ENCODE measurements at regions not wholly inside any gene's neighbourhood (a gene's known extent, or its start where the extent isn't known, plus 50 kb on each side); places are given as distances from the start of the nearest gene placed in this dataset.
A peak's percentile ranks its signal among the peaks of the same experiment; 100 is the strongest.

DNA sequence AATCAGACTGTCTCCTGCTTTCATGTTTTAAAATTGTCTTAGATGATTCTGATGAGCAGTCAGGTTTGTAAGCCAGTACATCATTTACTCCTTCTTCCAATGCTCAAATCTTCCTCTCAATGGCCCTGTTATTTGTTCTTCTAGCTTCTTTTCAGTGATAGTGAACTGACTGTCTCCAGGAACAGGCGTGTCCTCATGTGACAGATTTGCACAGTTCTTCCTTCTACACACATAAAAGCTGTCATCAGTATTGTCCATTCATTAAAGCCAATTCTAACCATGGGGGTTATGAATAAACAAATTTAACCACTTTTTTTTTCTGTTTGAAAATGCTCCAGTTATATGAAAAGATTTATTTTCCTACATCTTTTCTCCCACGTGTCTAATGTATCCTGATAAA, 308.7 kb upstream of the SORCS1 start:
- H3K36me3 ChIP-seq (ENCODE audit: insufficient read depth, low read length), result no peaks in the 10 kb centered on the region
- H3K27me3 ChIP-seq (ENCODE audit: insufficient read depth, low read length), result no peaks in the 10 kb centered on the region
- H3K4me1 ChIP-seq (ENCODE audit: control insufficient read depth, insufficient read depth, low read length, unreplicated experiment), result no peaks in the 10 kb centered on the region
- no peak overlapping the region for H3K4me3 ChIP-seq (ENCODE audit: low read depth, low read length)
- H3K27ac ChIP-seq (ENCODE audit: low read depth, low read length), result no peak overlapping the region
- no peaks in the 10 kb centered on the region for H3K79me2 ChIP-seq (ENCODE audit: control insufficient read depth, insufficient read depth, low read length, unreplicated experiment)
- H2AFZ ChIP-seq (ENCODE audit: low read length, unreplicated experiment), result no peak overlapping the region

DNA sequence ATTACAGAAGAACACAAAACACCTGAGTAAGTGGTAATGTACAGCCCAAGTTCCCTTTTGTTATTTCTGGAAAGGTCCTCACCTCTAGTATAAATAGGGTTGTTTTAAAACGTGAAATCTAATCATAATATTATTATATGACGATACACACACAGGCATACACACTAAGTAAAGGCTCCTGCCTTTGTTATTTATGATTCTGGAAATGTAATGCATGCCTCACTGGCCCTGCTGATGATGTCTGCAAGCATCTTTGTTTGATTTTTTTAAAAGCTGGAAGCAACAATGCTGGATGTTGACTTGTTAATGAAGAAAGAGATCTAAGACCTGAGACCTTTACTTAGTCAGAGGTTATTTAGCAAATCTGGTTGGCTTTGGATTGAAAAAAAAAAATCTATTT, 307.4 kb upstream of the SORCS1 start:
- Histone ChIP-seq H3K4me3 (ENCODE audit: low read depth, low read length) (no peak overlapping the region), H3K27ac (ENCODE audit: low read depth, low read length) (no peak overlapping the region), H3K4me1 (ENCODE audit: control insufficient read depth, insufficient read depth, low read length, unreplicated experiment) (no peaks in the 10 kb centered on the region), H3K27me3 (ENCODE audit: insufficient read depth, low read length) (no peaks in the 10 kb centered on the region), H3K79me2 (ENCODE audit: control insufficient read depth, insufficient read depth, low read length, unreplicated experiment) (no peaks in the 10 kb centered on the region), H2AFZ (ENCODE audit: low read length, unreplicated experiment) (no peak overlapping the region), H3K36me3 (ENCODE audit: insufficient read depth, low read length) (no peaks in the 10 kb centered on the region)

GRCh38 chr10:107453561-107453960, 289.1 kb upstream of the SORCS1 start:
- no peak overlapping the region for H3K4me3 ChIP-seq (ENCODE audit: low read depth, low read length)
- H3K27me3 ChIP-seq (ENCODE audit: insufficient read depth, low read length), result no peaks in the 10 kb centered on the region

GRCh38 chr10:107451047-107451446, 286.5 kb upstream of the SORCS1 start:
- Histone ChIP-seq H3K4me3 (ENCODE audit: low read depth, low read length) (no peak overlapping the region), H2AFZ (ENCODE audit: low read length, unreplicated experiment) (no peak overlapping the region), H3K79me2 (ENCODE audit: control insufficient read depth, insufficient read depth, low read length, unreplicated experiment) (no peaks in the 10 kb centered on the region), H3K4me1 (ENCODE audit: control insufficient read depth, insufficient read depth, low read length, unreplicated experiment) (no peaks in the 10 kb centered on the region), H3K27ac (ENCODE audit: low read depth, low read length) (no peak overlapping the region), H3K27me3 (ENCODE audit: insufficient read depth, low read length) (no peaks in the 10 kb centered on the region), H3K36me3 (ENCODE audit: insufficient read depth, low read length) (no peaks in the 10 kb centered on the region)

More at GRCh38 chr10:107453561-107453960, 289.1 kb upstream of the SORCS1 start:
- no peak overlapping the region for H2AFZ ChIP-seq (ENCODE audit: low read length, unreplicated experiment)
- no peaks in the 10 kb centered on the region for H3K36me3 ChIP-seq (ENCODE audit: insufficient read depth, low read length)
- H3K27ac ChIP-seq (ENCODE audit: low read depth, low read length), result no peak overlapping the region
- H3K79me2 ChIP-seq (ENCODE audit: control insufficient read depth, insufficient read depth, low read length, unreplicated experiment), result no peaks in the 10 kb centered on the region
- H3K4me1 ChIP-seq (ENCODE audit: control insufficient read depth, insufficient read depth, low read length, unreplicated experiment), result no peaks in the 10 kb centered on the region

- no peaks in the 10 kb centered on the region for H3K27me3 ChIP-seq (ENCODE audit: insufficient read depth, low read length)
- H3K79me2 ChIP-seq (ENCODE audit: control insufficient read depth, insufficient read depth, low read length, unreplicated experiment), result no peaks in the 10 kb centered on the region
- no peak overlapping the region for H3K4me3 ChIP-seq (ENCODE audit: low read depth, low read length)
- H2AFZ ChIP-seq (ENCODE audit: low read length, unreplicated experiment), result no peak overlapping the region
- no peaks in the 10 kb centered on the region for H3K36me3 ChIP-seq (ENCODE audit: insufficient read depth, low read length)
- no peaks in the 10 kb centered on the region for H3K4me1 ChIP-seq (ENCODE audit: control insufficient read depth, insufficient read depth, low read length, unreplicated experiment)
- H3K27ac ChIP-seq (ENCODE audit: low read depth, low read length), result no peak overlapping the region
These were observed 285.6 kb upstream of the SORCS1 start for GRCh38 chr10:107450056-107450455.

- H3K36me3 ChIP-seq (ENCODE audit: insufficient read depth, low read length), result no peaks in the 10 kb centered on the region
- no peak overlapping the region for H2AFZ ChIP-seq (ENCODE audit: low read length, unreplicated experiment)
- H3K79me2 ChIP-seq (ENCODE audit: control insufficient read depth, insufficient read depth, low read length, unreplicated experiment), result no peaks in the 10 kb centered on the region
- no peaks in the 10 kb centered on the region for H3K4me1 ChIP-seq (ENCODE audit: control insufficient read depth, insufficient read depth, low read length, unreplicated experiment)
- H3K4me3 ChIP-seq (ENCODE audit: low read depth, low read length), result no peak overlapping the region
- no peak overlapping the region for H3K27ac ChIP-seq (ENCODE audit: low read depth, low read length)
- no peaks in the 10 kb centered on the region for H3K27me3 ChIP-seq (ENCODE audit: insufficient read depth, low read length)
These were observed 279.9 kb upstream of the SORCS1 start for GRCh38 chr10:107444443-107444842.

- H3K36me3 ChIP-seq (ENCODE audit: insufficient read depth, low read length), result no peaks in the 10 kb centered on the region
- H2AFZ ChIP-seq (ENCODE audit: low read length, unreplicated experiment), result no peak overlapping the region
- H3K27ac ChIP-seq (ENCODE audit: low read depth, low read length), result no peak overlapping the region
- no peaks in the 10 kb centered on the region for H3K4me1 ChIP-seq (ENCODE audit: control insufficient read depth, insufficient read depth, low read length, unreplicated experiment)
- no peaks in the 10 kb centered on the region for H3K27me3 ChIP-seq (ENCODE audit: insufficient read depth, low read length)
- H3K4me3 ChIP-seq (ENCODE audit: low read depth, low read length), result no peak overlapping the region
- H3K79me2 ChIP-seq (ENCODE audit: control insufficient read depth, insufficient read depth, low read length, unreplicated experiment), result no peaks in the 10 kb centered on the region
These were observed 279.3 kb upstream of the SORCS1 start for GRCh38 chr10:107443813-107444212.

- H3K4me1 ChIP-seq (ENCODE audit: control insufficient read depth, insufficient read depth, low read length, unreplicated experiment), result no peaks in the 10 kb centered on the region
- no peak overlapping the region for H3K4me3 ChIP-seq (ENCODE audit: low read depth, low read length)
These were observed 278.8 kb upstream of the SORCS1 start for GRCh38 chr10:107443326-107443725.

GRCh38 chr10:107442035-107442505, 277.6 kb upstream of the SORCS1 start:
- H2AFZ ChIP-seq (ENCODE audit: low read length, unreplicated experiment), result no peak overlapping the region
- H3K79me2 ChIP-seq (ENCODE audit: control insufficient read depth, insufficient read depth, low read length, unreplicated experiment), result no peaks in the 10 kb centered on the region
- H3K4me3 ChIP-seq (ENCODE audit: low read depth, low read length), result 0 out of 2 replicates have a peak overlapping the region, but pooled peaks have one; percentile 20
- no peaks in the 10 kb centered on the region for H3K36me3 ChIP-seq (ENCODE audit: insufficient read depth, low read length)
- H3K27me3 ChIP-seq (ENCODE audit: insufficient read depth, low read length), result no peaks in the 10 kb centered on the region
- no peaks in the 10 kb centered on the region for H3K4me1 ChIP-seq (ENCODE audit: control insufficient read depth, insufficient read depth, low read length, unreplicated experiment)
- no peak overlapping the region for H3K27ac ChIP-seq (ENCODE audit: low read depth, low read length)

More at GRCh38 chr10:107443326-107443725, 278.8 kb upstream of the SORCS1 start:
- Histone ChIP-seq H3K79me2 (ENCODE audit: control insufficient read depth, insufficient read depth, low read length, unreplicated experiment) (no peaks in the 10 kb centered on the region), H3K27me3 (ENCODE audit: insufficient read depth, low read length) (no peaks in the 10 kb centered on the region), H3K27ac (ENCODE audit: low read depth, low read length) (no peak overlapping the region), H2AFZ (ENCODE audit: low read length, unreplicated experiment) (no peak overlapping the region), H3K36me3 (ENCODE audit: insufficient read depth, low read length) (no peaks in the 10 kb centered on the region)

DNA sequence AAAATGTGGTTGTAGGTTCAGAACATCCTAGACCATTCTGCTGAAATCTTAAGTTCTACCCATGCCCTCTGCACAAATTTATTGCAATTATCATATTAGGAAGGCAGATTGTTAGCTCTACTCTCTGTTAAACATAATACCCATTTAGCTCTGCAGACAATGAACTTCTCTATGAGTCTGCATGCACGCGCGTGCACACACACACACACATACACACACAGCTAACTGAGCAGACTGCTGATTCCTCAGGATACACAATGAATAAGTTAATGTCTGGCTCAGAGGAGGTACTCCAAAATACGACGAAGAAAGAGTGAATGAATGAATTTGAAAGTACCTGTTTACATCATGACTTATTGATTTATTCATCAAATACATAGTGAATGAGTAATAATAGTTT, 276.2 kb upstream of the SORCS1 start:
- H3K4me1 ChIP-seq (ENCODE audit: control insufficient read depth, insufficient read depth, low read length, unreplicated experiment), result no peaks in the 10 kb centered on the region
- H3K27me3 ChIP-seq (ENCODE audit: insufficient read depth, low read length), result no peaks in the 10 kb centered on the region
- no peak overlapping the region for H3K4me3 ChIP-seq (ENCODE audit: low read depth, low read length)
- no peak overlapping the region for H2AFZ ChIP-seq (ENCODE audit: low read length, unreplicated experiment)
- no peak overlapping the region for H3K27ac ChIP-seq (ENCODE audit: low read depth, low read length)
- H3K79me2 ChIP-seq (ENCODE audit: control insufficient read depth, insufficient read depth, low read length, unreplicated experiment), result no peaks in the 10 kb centered on the region
- no peaks in the 10 kb centered on the region for H3K36me3 ChIP-seq (ENCODE audit: insufficient read depth, low read length)

DNA sequence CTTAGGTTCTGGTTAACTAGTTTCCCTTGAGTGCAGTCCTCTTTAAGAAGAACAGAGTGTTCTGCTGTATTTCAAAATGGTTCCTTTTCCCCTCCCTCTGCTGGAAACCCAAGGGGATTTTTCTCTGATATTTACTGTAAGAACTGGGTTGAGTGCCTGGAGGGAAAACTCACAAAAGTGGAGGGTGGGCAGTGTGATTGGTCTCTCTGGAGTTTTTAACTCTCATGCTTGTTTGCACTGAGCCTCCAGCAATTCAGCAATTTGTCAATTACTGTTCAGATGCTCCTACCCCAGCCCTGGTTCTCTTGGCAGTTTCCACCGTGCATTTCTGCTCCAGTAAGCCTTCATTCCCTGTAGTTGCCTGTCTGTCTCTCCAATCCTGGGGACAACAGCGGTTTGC, 273.4 kb upstream of the SORCS1 start:
- Histone ChIP-seq H3K27me3 (ENCODE audit: insufficient read depth, low read length) (no peaks in the 10 kb centered on the region), H3K79me2 (ENCODE audit: control insufficient read depth, insufficient read depth, low read length, unreplicated experiment) (no peaks in the 10 kb centered on the region), H3K4me3 (ENCODE audit: low read depth, low read length) (no peak overlapping the region), H3K36me3 (ENCODE audit: insufficient read depth, low read length) (no peaks in the 10 kb centered on the region), H3K4me1 (ENCODE audit: control insufficient read depth, insufficient read depth, low read length, unreplicated experiment) (no peaks in the 10 kb centered on the region), H3K27ac (ENCODE audit: low read depth, low read length) (no peak overlapping the region), H2AFZ (ENCODE audit: low read length, unreplicated experiment) (no peak overlapping the region)
